Dermis microvascular lymphatic vessel endothelial cell (primary cell): ENCODE measurements at regions not wholly inside any gene's neighbourhood (a gene's known extent, or its start where the extent isn't known, plus 50 kb on each side); places are given as distances from the start of the nearest gene placed in this dataset.
"Not testable (repeated sequence)": the region's sequence is repeated elsewhere in the genome, so short reads cannot be mapped to it uniquely, and the experiment has no call there.

ENCODE experiments used
- DNase-seq, 2 donors: peaks; one replicate each; pipeline versions ENCODE4 v3.0.0 to v3.0.0-alpha.2; 2010; ENCODE audit warnings: low read depth in 2 of 2

GRCh38 chr18:6525604-6526003 lies 110.9 kb upstream of the L3MBTL4 start:
- no peak for DNase-seq

DNA sequence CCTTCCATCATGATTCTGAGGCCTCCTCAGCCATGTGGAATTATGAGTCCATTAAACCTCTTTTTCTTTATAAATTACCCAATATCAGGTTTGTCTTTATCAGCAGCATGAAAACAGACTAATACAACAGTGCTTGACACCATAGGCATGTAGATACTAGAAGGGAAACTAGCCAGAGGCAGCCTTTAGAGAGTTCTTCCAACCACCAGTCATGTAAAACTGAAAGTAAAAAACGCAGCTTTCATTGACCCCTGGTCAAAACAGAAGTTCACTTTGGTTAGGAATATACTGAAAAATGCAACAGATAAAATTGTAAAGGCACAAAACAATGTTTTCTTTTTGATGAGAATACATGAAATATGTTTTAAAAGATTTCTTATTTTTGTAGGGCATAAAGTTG lies 122.8 kb upstream of the L3MBTL4 start:
- DNase-seq = no peak

DNA sequence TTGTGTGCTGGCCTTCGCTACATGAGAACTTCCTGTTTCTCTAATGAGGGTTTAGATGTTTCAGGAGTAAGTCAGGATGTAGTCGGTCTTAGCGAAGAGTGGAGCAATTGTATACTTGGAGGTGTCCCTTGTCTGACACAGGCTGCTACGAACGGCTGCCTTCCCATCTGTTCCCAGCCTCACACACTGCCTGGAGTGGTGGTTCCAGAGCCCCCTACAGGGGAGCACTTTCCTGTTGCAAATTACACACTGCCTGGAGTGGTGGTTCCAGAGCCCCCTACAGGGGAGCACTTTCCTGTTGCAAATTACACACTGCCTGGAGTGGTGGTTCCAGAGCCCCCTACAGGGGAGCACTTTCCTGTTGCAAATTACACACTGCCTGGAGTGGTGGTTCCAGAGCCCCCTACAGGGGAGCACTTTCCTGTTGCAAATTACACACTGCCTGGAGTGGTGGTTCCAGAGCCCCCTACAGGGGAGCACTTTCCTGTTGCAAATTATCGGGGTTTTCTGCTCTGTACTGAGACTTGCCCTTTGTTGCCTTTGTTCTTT lies 126.5 kb upstream of the L3MBTL4 start:
- not testable (repeated sequence) for DNase-seq

DNA sequence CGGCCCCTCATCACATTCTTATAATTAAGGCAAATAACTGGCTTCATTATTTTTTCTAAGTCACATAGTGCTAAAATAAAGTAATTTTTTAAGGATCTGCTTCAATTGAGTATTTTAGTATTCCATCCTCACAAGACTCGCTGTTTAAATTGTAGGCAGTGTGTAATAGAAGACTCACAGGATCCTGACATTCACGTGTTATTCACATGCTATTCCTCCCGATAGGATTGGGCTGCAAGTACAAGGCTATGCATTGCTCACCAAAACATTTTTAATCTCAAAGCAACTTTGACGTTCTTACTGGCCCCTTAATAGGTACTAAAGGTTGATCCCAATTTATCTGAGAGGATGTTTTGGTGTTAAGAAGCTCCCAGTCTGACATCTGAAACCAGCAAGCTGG lies 127.6 kb upstream of the L3MBTL4 start:
- DNase-seq = no peak

- DNase-seq = peak; percentile 14 to 38
These were observed 128.7 kb upstream of the L3MBTL4 start for GRCh38 chr18:6543330-6543908.

- DNase-seq = no peak
These were observed 131.5 kb upstream of the L3MBTL4 start for GRCh38 chr18:6546229-6546628.

- DNase-seq = no peak
These were observed 132.8 kb upstream of the L3MBTL4 start for GRCh38 chr18:6547476-6547875.

GRCh38 chr18:6553234-6553900 lies 138.7 kb upstream of the L3MBTL4 start:
- DNase-seq = no peak

- no peak for DNase-seq
These were observed 142.5 kb upstream of the L3MBTL4 start for GRCh38 chr18:6557057-6557769.

- DNase-seq = no peak
These were observed 143.1 kb upstream of the L3MBTL4 start for GRCh38 chr18:6557770-6558248.

DNA sequence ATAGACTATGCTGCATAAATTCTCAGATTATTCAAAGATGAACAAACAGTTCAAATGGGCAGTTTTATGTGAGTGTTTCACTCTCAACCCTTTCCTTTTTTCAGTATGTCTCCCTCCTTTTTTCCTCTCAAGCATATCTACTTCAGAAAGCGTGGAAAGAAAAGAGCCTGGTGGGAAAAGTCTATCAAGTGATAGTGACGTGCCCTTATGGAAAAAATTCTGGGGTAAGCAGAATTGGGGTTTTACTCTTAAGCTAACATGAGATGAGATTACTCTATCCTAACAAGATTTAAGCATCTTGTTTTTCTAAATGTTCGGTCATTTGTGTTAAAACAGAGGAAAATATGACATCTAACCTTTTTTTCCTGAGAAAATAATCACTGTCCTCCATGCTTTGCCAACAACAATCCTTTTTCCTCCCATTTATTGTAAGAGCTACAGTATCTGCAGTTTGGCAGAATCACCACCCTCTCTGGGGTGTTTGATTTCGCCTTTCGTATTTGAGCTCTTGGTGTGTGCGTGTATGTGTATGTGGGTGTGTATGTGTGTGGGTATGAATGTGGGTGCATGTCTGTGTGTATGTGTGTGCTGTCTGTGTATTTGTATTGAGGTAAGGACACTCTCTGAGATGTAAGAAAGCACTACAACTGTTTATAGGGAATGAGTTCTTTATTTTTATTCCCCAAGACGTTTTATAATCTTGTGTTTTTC lies 143.9 kb upstream of the L3MBTL4 start:
- no peak for DNase-seq

- no peak for DNase-seq
These were observed 144.6 kb upstream of the L3MBTL4 start for GRCh38 chr18:6559296-6559695.

- no peak for DNase-seq
These were observed 146.3 kb upstream of the L3MBTL4 start for GRCh38 chr18:6561016-6561415.

GRCh38 chr18:6561420-6561861 lies 146.7 kb upstream of the L3MBTL4 start:
- DNase-seq = no peak

DNA sequence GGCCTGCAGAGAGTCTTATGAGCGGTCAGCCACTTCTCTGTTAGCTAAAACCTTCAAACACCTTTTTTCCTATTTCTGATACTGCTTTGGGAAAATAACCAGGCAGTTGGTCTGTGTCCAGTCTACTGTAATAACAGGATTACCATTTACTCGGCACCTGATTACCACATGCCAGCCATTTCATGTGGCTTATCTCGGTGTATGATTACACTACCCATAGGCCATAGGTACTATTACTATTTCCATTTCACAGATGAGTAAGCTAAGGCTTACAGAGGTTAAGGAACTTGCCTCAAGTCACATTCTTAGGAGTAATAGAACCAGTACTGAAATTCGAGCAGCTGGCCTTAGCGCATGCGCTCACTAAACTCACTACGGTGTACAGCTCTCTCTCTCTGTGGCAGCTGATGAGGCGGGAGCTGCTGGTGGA lies 147.2 kb upstream of the L3MBTL4 start:
- no peak for DNase-seq

DNA sequence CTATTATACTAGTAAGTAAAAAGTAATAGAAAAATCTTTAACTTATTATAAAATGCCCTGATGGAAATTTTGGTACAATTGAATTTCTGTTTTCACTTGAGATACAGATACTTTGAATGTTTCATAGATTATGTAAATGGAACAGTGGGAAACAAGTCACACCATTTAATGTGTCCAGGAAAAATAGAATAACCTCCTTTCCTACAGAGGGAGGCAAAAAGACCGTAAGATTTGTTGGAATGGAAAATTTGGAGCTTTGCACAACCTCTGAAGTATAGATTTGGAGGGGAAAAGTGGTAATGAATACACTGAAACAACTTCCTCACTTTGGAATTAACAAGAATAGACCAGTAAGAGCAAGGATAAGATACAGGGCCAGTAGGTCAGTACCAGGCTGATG lies 149.2 kb upstream of the L3MBTL4 start:
- no peak for DNase-seq

GRCh38 chr18:6564950-6565814 lies 150.5 kb upstream of the L3MBTL4 start:
- no peak for DNase-seq

DNA sequence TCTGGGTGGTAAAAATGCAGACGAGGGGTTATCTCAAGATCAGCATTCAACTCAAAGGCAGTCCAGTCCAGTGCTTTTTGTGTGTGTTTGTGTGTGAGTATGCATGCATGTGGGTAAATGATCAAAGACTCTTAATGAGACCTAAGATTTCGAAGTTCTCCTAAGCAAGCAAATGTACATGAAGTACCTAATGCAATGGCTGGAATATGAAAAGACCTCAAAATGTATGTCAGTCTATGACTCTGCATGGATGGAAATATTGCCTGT lies 151.0 kb upstream of the L3MBTL4 start:
- no peak for DNase-seq

DNA sequence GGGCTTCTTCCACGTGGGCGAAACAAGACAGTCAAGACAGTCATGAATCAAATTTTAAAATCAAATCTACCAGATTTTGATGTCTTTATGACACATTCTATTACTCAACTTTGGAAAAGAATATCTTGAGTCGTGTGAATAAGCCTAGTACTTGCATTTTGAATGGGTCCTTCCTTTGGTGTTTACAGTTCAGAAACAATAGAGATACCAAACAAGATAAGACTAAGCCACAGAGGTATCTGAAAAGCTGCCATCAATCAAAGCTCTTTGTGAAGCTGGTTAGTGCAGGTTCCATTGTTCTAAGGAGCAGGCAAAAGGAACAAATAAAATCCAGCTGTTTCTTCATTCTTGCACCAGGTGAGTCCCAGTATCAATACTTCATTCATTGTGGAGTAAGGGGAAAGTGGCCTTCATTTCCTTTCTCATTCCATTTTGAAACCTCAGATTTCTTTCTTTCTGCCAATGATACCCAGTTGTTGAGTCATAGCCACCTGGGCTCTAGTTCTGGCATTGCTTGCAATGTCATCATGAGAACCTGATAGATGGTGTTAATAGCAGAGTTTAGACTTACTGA lies 151.7 kb upstream of the L3MBTL4 start:
- no peak for DNase-seq

DNA sequence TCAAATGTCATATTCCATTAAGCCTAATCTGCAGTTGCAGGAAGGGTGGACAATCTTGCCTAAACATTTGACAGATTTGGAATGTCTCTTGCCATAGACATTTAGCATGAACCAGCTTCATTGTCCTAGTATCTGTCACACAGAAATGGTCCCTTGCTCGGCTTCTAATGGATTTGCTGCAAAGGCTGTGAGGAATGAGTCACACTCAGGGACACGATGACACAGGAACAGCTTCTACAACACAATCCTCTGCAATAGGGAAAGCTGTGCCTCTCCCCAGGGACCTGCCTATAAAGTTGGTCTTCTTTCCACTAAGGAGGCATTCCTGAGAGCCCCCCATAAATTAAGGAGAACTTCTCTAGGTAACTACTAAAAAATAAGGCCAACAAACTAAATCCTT lies 155.1 kb upstream of the L3MBTL4 start:
- no peak for DNase-seq
